ENCODE measurements at regions not wholly inside any gene's neighbourhood (a gene's known extent, or its start where the extent isn't known, plus 50 kb on each side); places are given as distances from the start of the nearest gene placed in this dataset.

DNA sequence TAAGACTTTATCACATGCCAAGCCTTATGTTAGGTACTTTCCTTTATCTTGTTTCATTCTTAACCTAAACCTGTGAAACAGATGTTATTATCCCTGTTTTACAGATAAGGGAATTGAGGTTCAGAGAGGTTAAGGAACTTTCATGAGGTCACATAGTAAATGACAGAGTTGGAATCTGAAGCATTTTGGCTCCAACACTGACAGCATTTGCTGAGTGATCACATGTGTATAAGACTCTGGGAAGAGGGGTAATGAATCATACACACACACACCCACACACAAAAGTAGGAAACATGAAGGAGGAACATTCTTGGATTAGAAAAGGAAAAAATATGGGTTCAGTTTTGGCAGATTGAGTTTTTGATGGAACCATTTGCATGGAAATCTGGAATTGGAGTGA, 212.5 kb downstream of the GJA1 start:
- TF ChIP-seq POLR2A (IDR thresholded peaks at IDR 0.05; ENCODE audit: low read length) (no peak), GATA1 (IDR thresholded peaks at IDR 0.05; ENCODE audit: low read depth, low read length) (no peak)

Measured in erythroblast (primary cell).